ENCODE measurements at regions not wholly inside any gene's neighbourhood (a gene's known extent, or its start where the extent isn't known, plus 50 kb on each side); places are given as distances from the start of the nearest gene placed in this dataset.

- DNase-seq, result no peak
These were observed 109.2 kb upstream of the AGAP1 start for GRCh38 chr2:235384624-235385023.

GRCh38 chr2:235389626-235390025, 104.2 kb upstream of the AGAP1 start:
- TF ChIP-seq CTCF (IDR thresholded peaks at IDR 0.05; ENCODE audit: low read depth, low read length), result no peak
- Histone ChIP-seq H3K9me3 (ENCODE audit: severe bottlenecking) (no peaks in the 10 kb centered on the region), H3K4me3 (ENCODE audit: low read depth, low read length) (no peak overlapping the region), H3K27me3 (ENCODE audit: insufficient read depth, low read depth, severe bottlenecking) (peaks cover 2% of the 10 kb centered on the region), H3K36me3 (no peaks in the 10 kb centered on the region), H3K27ac (no peak overlapping the region)
- no peak for DNase-seq

More at GRCh38 chr2:235384624-235385023, 109.2 kb upstream of the AGAP1 start:
- H3K4me3 ChIP-seq (ENCODE audit: low read depth, low read length), result no peak overlapping the region
- H3K9me3 ChIP-seq (ENCODE audit: severe bottlenecking), result no peaks in the 10 kb centered on the region
- no peak for TF ChIP-seq CTCF (IDR thresholded peaks at IDR 0.05; ENCODE audit: low read depth, low read length)
- H3K27ac ChIP-seq, result no peak overlapping the region
- no peaks in the 10 kb centered on the region for H3K36me3 ChIP-seq
- H3K27me3 ChIP-seq (ENCODE audit: insufficient read depth, low read depth, severe bottlenecking), result no peaks in the 10 kb centered on the region

GRCh38 chr2:235390108-235390815, 103.6 kb upstream of the AGAP1 start:
- no peak for TF ChIP-seq CTCF (IDR thresholded peaks at IDR 0.05; ENCODE audit: low read depth, low read length)
- no peak overlapping the region for H3K4me3 ChIP-seq (ENCODE audit: low read depth, low read length)
- H3K27ac ChIP-seq, result no peak overlapping the region
- DNase-seq, result no peak
- H3K9me3 ChIP-seq (ENCODE audit: severe bottlenecking), result no peaks in the 10 kb centered on the region
- no peaks in the 10 kb centered on the region for H3K36me3 ChIP-seq
- peaks cover 2% of the 10 kb centered on the region for H3K27me3 ChIP-seq (ENCODE audit: insufficient read depth, low read depth, severe bottlenecking)

- Histone ChIP-seq H3K9me3 (ENCODE audit: severe bottlenecking) (no peaks in the 10 kb centered on the region), H3K36me3 (no peaks in the 10 kb centered on the region), H3K4me3 (ENCODE audit: low read depth, low read length) (no peak overlapping the region), H3K27ac (no peak overlapping the region), H3K27me3 (ENCODE audit: insufficient read depth, low read depth, severe bottlenecking) (peaks cover 2% of the 10 kb centered on the region)
- no peak for TF ChIP-seq CTCF (IDR thresholded peaks at IDR 0.05; ENCODE audit: low read depth, low read length)
- no peak for DNase-seq
These were observed 103.0 kb upstream of the AGAP1 start for GRCh38 chr2:235390816-235391194.

GRCh38 chr2:235391921-235392615, 101.8 kb upstream of the AGAP1 start:
- no peak overlapping the region for H3K4me3 ChIP-seq (ENCODE audit: low read depth, low read length)

More at GRCh38 chr2:235391921-235392615, 101.8 kb upstream of the AGAP1 start:
- no peak overlapping the region for H3K27ac ChIP-seq
- peaks cover 2% of the 10 kb centered on the region for H3K27me3 ChIP-seq (ENCODE audit: insufficient read depth, low read depth, severe bottlenecking)
- no peaks in the 10 kb centered on the region for H3K36me3 ChIP-seq
- no peak for DNase-seq
- no peaks in the 10 kb centered on the region for H3K9me3 ChIP-seq (ENCODE audit: severe bottlenecking)
- TF ChIP-seq CTCF (IDR thresholded peaks at IDR 0.05; ENCODE audit: low read depth, low read length), result no peak

All from WERI-Rb-1 (cell line).